Mesendoderm (in vitro differentiated cells): ENCODE measurements at regions not wholly inside any gene's neighbourhood (a gene's known extent, or its start where the extent isn't known, plus 50 kb on each side); places are given as distances from the start of the nearest gene placed in this dataset.

Experiments used
- DNase-seq: peaks from one replicate; pipeline ENCODE4 v3.0.0; 2013
- H2AK5ac ChIP-seq: 2 replicates; pipeline ENCODE4 v1.6.1; 2013; ENCODE audit warnings: low read length, inconsistent platforms
- H2BK120ac ChIP-seq: 2 replicates; pipeline ENCODE4 v1.6.1; 2013; ENCODE audit warnings: low read depth, mild to moderate bottlenecking, low read length, moderate library complexity, mixed read lengths
- H2BK15ac ChIP-seq: replicated peaks from 2 replicates; pipeline ENCODE4 v1.6.1; 2013; ENCODE audit warnings: low read depth, mild to moderate bottlenecking, moderate library complexity
- H2BK5ac ChIP-seq: 2 replicates; pipeline ENCODE4 v1.6.1; 2013; ENCODE audit warnings: low read length, inconsistent platforms
- H3K18ac ChIP-seq: 2 replicates; pipeline ENCODE4 v1.6.1; 2013; ENCODE audit warnings: mild to moderate bottlenecking, low read length, mixed read lengths
- H3K23ac ChIP-seq: one replicate; pipeline ENCODE4 v1.6.1; 2013; ENCODE audit warnings: low read length
- H3K27ac ChIP-seq: 2 replicates; pipeline ENCODE4 v1.5.1; 2013; ENCODE audit warnings: low read depth, mild to moderate bottlenecking, inconsistent platforms, low read length, moderate library complexity
- H3K27me3 ChIP-seq: 2 replicates; pipeline ENCODE4 v1.6.1; 2013; ENCODE audit warnings: low read length, control low read depth, mild to moderate bottlenecking, inconsistent platforms; ENCODE audit not compliant: insufficient read depth, poor library complexity
- H3K36me3 ChIP-seq: 2 replicates; pipeline ENCODE4 v1.6.1; 2013; ENCODE audit warnings: low read length, inconsistent platforms; ENCODE audit not compliant: control insufficient read depth, insufficient read depth
- H3K4ac ChIP-seq: one replicate; pipeline ENCODE4 v1.6.1; 2013; ENCODE audit warnings: low read depth, mild to moderate bottlenecking, low read length, moderate library complexity
- H3K4me1 ChIP-seq: 2 replicates; pipeline ENCODE4 v1.6.1; 2013; ENCODE audit warnings: low read depth, low read length, inconsistent platforms; ENCODE audit not compliant: control insufficient read depth
- H3K4me2 ChIP-seq: 2 replicates; pipeline ENCODE4 v1.6.1; 2013; ENCODE audit warnings: low read length
- H3K4me3 ChIP-seq: 2 replicates; pipeline ENCODE4 v1.5.1; 2013; ENCODE audit warnings: mild to moderate bottlenecking, low read length
- H3K56ac ChIP-seq: one replicate; pipeline ENCODE4 v1.6.1; 2013; ENCODE audit warnings: low read length
- H3K79me1 ChIP-seq: 2 replicates; pipeline ENCODE4 v1.6.1; 2013; ENCODE audit warnings: low read length, inconsistent platforms
- H3K79me2 ChIP-seq: 2 replicates; pipeline ENCODE4 v1.6.1; 2013; ENCODE audit warnings: mild to moderate bottlenecking, low read length; ENCODE audit not compliant: control insufficient read depth, insufficient read depth
- H3K9ac ChIP-seq: 2 replicates; pipeline ENCODE4 v1.6.1; 2013; ENCODE audit warnings: low read length, inconsistent platforms
- H4K5ac ChIP-seq: one replicate; pipeline ENCODE4 v1.6.1; 2013; ENCODE audit warnings: low read length
- H4K8ac ChIP-seq: one replicate; pipeline ENCODE4 v1.6.1; 2013; ENCODE audit warnings: low read depth, mild to moderate bottlenecking, control low read depth, low read length, moderate library complexity
- WGBS: extraction: QIAGEN DNeasy Blood & Tissue Kit; methylation state at CpG from one replicate; pipeline ENCODE4 v1.1.7; 2013; ENCODE audit warnings: low lambda C conversion rate, missing lambda C conversion rate; ENCODE audit not compliant: insufficient coverage; ENCODE audit errors: extremely low coverage; 5-methylcytosine and 5-hydroxymethylcytosine counted together

GRCh38 chr9:110136802-110137201 is 71.2 kb downstream of the C9orf152 start:
- Histone ChIP-seq H2AK5ac (no peak overlapping the region), H3K9ac (no peak overlapping the region), H3K56ac (no peak overlapping the region), H2BK120ac (no peak overlapping the region), H3K23ac (no peak overlapping the region), H2BK5ac (no peak overlapping the region), H4K5ac (no peak overlapping the region), H3K79me1 (no peaks in the 10 kb centered on the region), H3K4me1 (no peaks in the 10 kb centered on the region), H3K18ac (no peak overlapping the region), H3K4ac (no peak overlapping the region), H3K27ac (no peak overlapping the region), H3K4me3 (no peak overlapping the region), H3K79me2 (no peaks in the 10 kb centered on the region), H3K27me3 (no peaks in the 10 kb centered on the region), H2BK15ac (no peak overlapping the region), H3K36me3 (no peaks in the 10 kb centered on the region), H4K8ac (no peak overlapping the region), H3K4me2 (no peak overlapping the region)
- DNase-seq, result no peak
- no CpG with 5 or more reads among the region's 11 CpGs for WGBS

DNA sequence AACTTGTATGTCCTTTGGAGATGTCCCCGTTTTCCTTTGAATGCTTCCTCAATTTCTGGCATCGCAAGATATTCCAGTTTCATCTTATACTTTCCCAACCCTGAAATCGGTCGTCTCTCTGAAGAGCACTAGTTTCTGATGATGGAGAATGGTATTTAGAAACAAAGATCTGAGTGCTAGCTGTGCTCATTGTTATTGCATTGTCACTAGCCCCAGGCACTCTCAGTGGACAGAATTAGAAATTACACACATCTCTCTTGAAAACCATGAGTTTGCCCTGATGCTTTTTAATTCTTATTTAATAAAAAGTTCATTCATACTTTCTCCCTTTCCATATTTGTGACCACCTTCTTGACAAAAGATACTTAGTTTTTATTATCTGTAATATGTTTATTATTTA is 67.7 kb downstream of the C9orf152 start:
- Histone ChIP-seq H3K27me3 (no peaks in the 10 kb centered on the region), H3K36me3 (no peaks in the 10 kb centered on the region), H4K5ac (no peak overlapping the region), H2AK5ac (no peak overlapping the region), H3K4me1 (no peaks in the 10 kb centered on the region), H3K4ac (no peak overlapping the region), H3K18ac (no peak overlapping the region), H4K8ac (no peak overlapping the region), H3K79me1 (no peaks in the 10 kb centered on the region), H3K9ac (no peak overlapping the region), H3K79me2 (no peaks in the 10 kb centered on the region), H3K27ac (no peak overlapping the region), H3K4me2 (no peak overlapping the region), H3K4me3 (no peak overlapping the region), H3K56ac (no peak overlapping the region), H2BK15ac (no peak overlapping the region), H2BK5ac (no peak overlapping the region), H2BK120ac (no peak overlapping the region), H3K23ac (no peak overlapping the region)
- no CpG with 5 or more reads among the region's 4 CpGs for WGBS
- DNase-seq, result no peak

DNA sequence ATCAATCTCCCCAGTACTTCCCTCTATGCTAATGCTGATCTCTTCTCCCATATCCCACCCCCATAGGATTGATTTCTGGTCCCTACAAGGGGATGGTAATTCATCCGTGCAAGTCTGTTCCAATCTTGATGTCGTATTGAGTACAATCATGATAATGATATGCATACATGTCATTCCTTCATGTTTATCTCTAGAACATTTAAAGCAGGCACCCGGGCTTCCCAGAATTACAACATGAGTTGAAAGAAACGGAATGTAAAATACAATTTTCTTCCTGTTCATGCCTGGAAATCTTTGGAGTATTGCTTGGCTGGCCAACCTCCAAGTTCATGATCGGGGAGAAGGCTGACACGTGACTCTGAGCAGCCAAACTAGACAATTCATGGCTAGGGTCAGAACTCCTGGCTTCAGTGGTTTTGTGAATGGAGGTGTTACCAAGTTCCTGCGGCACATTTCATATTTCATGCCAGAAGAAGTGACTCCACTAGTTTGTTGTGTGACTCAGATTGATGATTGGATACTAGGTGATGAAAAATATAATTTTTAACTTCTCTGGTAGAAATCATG is 66.6 kb downstream of the C9orf152 start:
- Histone ChIP-seq H3K27ac (no peak overlapping the region), H3K56ac (no peak overlapping the region), H3K79me2 (no peaks in the 10 kb centered on the region), H3K9ac (no peak overlapping the region), H2BK15ac (no peak overlapping the region), H3K4me1 (no peaks in the 10 kb centered on the region), H2AK5ac (no peak overlapping the region), H3K4me2 (no peak overlapping the region), H4K8ac (no peak overlapping the region), H4K5ac (no peak overlapping the region), H2BK120ac (no peak overlapping the region), H2BK5ac (no peak overlapping the region), H3K36me3 (no peaks in the 10 kb centered on the region), H3K4ac (no peak overlapping the region), H3K27me3 (no peaks in the 10 kb centered on the region), H3K4me3 (no peak overlapping the region), H3K79me1 (peaks cover under 1% of the 10 kb centered on the region), H3K23ac (no peak overlapping the region), H3K18ac (no peak overlapping the region)
- DNase-seq, result no peak
- WGBS, result no CpG with 5 or more reads among the region's 7 CpGs

GRCh38 chr9:110142253-110142652 is 65.7 kb downstream of the C9orf152 start:
- Histone ChIP-seq H2BK120ac (no peak overlapping the region), H3K23ac (no peak overlapping the region), H3K79me1 (peaks cover 2% of the 10 kb centered on the region), H4K8ac (no peak overlapping the region), H3K79me2 (no peaks in the 10 kb centered on the region), H2BK15ac (no peak overlapping the region), H3K36me3 (no peaks in the 10 kb centered on the region), H3K18ac (no peak overlapping the region), H2AK5ac (no peak overlapping the region), H3K9ac (no peak overlapping the region), H3K4me3 (no peak overlapping the region), H3K4me1 (no peaks in the 10 kb centered on the region), H2BK5ac (no peak overlapping the region), H3K4ac (no peak overlapping the region), H3K27ac (no peak overlapping the region), H3K27me3 (no peaks in the 10 kb centered on the region), H4K5ac (no peak overlapping the region), H3K4me2 (no peak overlapping the region), H3K56ac (no peak overlapping the region)
- DNase-seq, result no peak
- no CpG with 5 or more reads among the region's 3 CpGs for WGBS

DNA sequence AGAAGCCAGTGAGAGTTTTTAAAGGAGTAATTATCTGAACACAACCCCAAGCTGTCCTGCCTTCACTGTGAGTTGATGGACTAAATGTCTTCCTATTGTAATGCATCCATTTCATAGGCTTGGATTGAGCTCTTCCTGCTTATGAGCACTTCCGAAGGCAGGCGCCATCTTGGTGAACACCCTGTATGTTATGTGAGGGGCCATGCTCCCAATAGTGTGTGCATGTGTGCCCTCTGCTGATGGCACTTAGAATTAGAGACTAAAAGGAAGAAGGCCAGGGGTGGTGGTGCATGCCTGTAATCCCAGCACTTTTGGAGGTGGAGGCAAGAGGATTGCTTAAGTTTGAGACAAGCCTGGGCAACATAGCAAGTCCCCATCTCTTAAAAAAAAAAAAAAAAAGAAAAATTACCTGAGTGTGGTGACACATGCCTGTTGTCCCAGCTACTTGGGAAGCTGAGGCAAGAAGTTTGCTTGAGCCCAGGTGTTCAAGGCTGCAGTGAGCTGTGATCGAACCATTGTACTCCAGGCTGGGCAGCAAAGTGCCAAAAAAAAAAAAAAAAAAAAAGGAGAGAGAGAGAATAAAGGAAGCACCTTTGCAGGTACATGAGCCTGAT is 65.0 kb downstream of the C9orf152 start:
- WGBS, result no CpG with 5 or more reads among the region's 3 CpGs
- H3K9ac ChIP-seq, result no peak overlapping the region

DNA sequence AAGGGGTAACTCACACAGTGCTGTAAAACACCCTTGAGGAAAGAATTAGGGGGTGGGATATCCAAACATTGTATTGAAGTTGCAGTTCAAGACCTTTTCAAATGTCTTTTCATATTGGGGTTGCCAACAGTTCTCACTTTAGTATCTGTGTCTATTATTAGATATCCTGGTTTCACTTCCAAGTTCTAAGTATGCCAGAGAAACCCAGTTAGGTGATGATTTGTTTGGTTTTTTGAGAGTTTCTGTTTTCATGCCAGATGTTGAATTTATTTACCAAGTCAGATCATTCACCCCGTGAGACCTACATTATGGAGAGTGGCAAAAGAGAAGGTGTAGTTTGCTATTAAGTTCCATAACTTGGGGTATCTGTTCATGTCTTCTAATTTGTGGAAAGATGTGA is 64.5 kb downstream of the C9orf152 start:
- Histone ChIP-seq H3K27ac (no peak overlapping the region), H3K4me2 (no peak overlapping the region), H2BK120ac (no peak overlapping the region), H4K5ac (no peak overlapping the region), H2BK5ac (no peak overlapping the region), H3K36me3 (no peaks in the 10 kb centered on the region), H3K4me3 (no peak overlapping the region), H3K27me3 (no peaks in the 10 kb centered on the region), H3K56ac (no peak overlapping the region), H3K4me1 (no peaks in the 10 kb centered on the region), H3K79me2 (no peaks in the 10 kb centered on the region), H3K4ac (peak overlapping the region; percentile 9), H3K79me1 (peaks cover 2% of the 10 kb centered on the region), H2AK5ac (no peak overlapping the region), H3K23ac (no peak overlapping the region), H3K9ac (no peak overlapping the region), H3K18ac (no peak overlapping the region), H4K8ac (no peak overlapping the region), H2BK15ac (no peak overlapping the region)
- no peak for DNase-seq
- WGBS, result no CpG with 5 or more reads among the region's 1 CpG

More for the DNA sequence above, 65.0 kb downstream of the C9orf152 start:
- H3K79me2 ChIP-seq, result no peaks in the 10 kb centered on the region
- H3K27ac ChIP-seq, result no peak overlapping the region
- no peak overlapping the region for H2AK5ac ChIP-seq
- DNase-seq, result no peak
- no peaks in the 10 kb centered on the region for H3K27me3 ChIP-seq
- H3K79me1 ChIP-seq, result peaks cover 2% of the 10 kb centered on the region
- H3K36me3 ChIP-seq, result no peaks in the 10 kb centered on the region
- no peak overlapping the region for H2BK5ac ChIP-seq
- no peak overlapping the region for H3K23ac ChIP-seq
- H3K4me1 ChIP-seq, result no peaks in the 10 kb centered on the region
- H3K18ac ChIP-seq, result no peak overlapping the region
- no peak overlapping the region for H3K56ac ChIP-seq
- no peak overlapping the region for H4K8ac ChIP-seq
- no peak overlapping the region for H2BK120ac ChIP-seq
- no peak overlapping the region for H2BK15ac ChIP-seq
- no peak overlapping the region for H3K4me2 ChIP-seq
- H3K4me3 ChIP-seq, result no peak overlapping the region
- no peak overlapping the region for H4K5ac ChIP-seq
- H3K4ac ChIP-seq, result peak overlapping the region; percentile 9
